Trophoblast cell (in vitro differentiated cells and primary cell): ENCODE measurements at regions not wholly inside any gene's neighbourhood (a gene's known extent, or its start where the extent isn't known, plus 50 kb on each side); places are given as distances from the start of the nearest gene placed in this dataset.
A peak's percentile ranks its signal among the peaks of the same experiment; 100 is the strongest.

Source experiments
- DNase-seq, 2 donors: peaks; one replicate each; pipeline ENCODE4 v3.0.0-alpha.2; 2016
- H2AFZ ChIP-seq: 2 replicates; pipeline ENCODE4 v1.6.1; 2013; ENCODE audit warnings: low read length, moderate library complexity, mild to moderate bottlenecking; ENCODE audit not compliant: insufficient read depth, poor library complexity
- H2AK5ac ChIP-seq: 2 replicates; pipeline ENCODE4 v1.6.1; 2013; ENCODE audit warnings: mild to moderate bottlenecking, low read length
- H2BK120ac ChIP-seq: 2 replicates; pipeline ENCODE4 v1.6.1; 2013; ENCODE audit warnings: low read length, mild to moderate bottlenecking, moderate library complexity; ENCODE audit not compliant: insufficient read depth, poor library complexity
- H2BK12ac ChIP-seq: 2 replicates; pipeline ENCODE4 v1.6.1; 2013; ENCODE audit warnings: mild to moderate bottlenecking, low read length, moderate library complexity
- H2BK5ac ChIP-seq: 2 replicates; pipeline ENCODE4 v1.6.1; 2013; ENCODE audit warnings: low read length, low read depth, moderate library complexity, mild to moderate bottlenecking; ENCODE audit not compliant: poor library complexity
- H3K14ac ChIP-seq: 2 replicates; pipeline ENCODE4 v1.6.1; 2013; ENCODE audit warnings: mild to moderate bottlenecking, low read length
- H3K18ac ChIP-seq: 2 replicates; pipeline ENCODE4 v1.6.1; 2013; ENCODE audit warnings: mild to moderate bottlenecking, low read length
- H3K23ac ChIP-seq: 2 replicates; pipeline ENCODE4 v1.6.1; 2013; ENCODE audit warnings: low read length
- H3K27ac ChIP-seq: 2 replicates; pipeline ENCODE4 v1.5.1; 2013; ENCODE audit warnings: low read depth, mild to moderate bottlenecking, inconsistent platforms, low read length, moderate library complexity
- H3K27me3 ChIP-seq: 2 replicates; pipeline ENCODE4 v1.6.1; 2013; ENCODE audit warnings: inconsistent platforms, mild to moderate bottlenecking, low read length, moderate library complexity; ENCODE audit not compliant: insufficient read depth
- H3K36me3 ChIP-seq, 2 experiments: 1 replicate in 1 of 2; 2 replicates in 1 of 2; pipeline ENCODE4 v1.6.1; 2013; ENCODE audit warnings: low read length in 2 of 2, mild to moderate bottlenecking in 2 of 2, moderate library complexity in 1 of 2; ENCODE audit not compliant: insufficient read depth in 2 of 2, control insufficient read depth in 1 of 2
- H3K4ac ChIP-seq: 2 replicates; pipeline ENCODE4 v1.6.1; 2013; ENCODE audit warnings: low read depth, mild to moderate bottlenecking, low read length, moderate library complexity
- H3K4me1 ChIP-seq, 2 experiments: 1 replicate in 1 of 2; 2 replicates in 1 of 2; pipeline ENCODE4 v1.6.1; 2013; ENCODE audit warnings: low read length in 2 of 2, mild to moderate bottlenecking in 2 of 2, moderate library complexity in 1 of 2; ENCODE audit not compliant: insufficient read depth in 2 of 2, control insufficient read depth in 1 of 2
- H3K4me2 ChIP-seq: 2 replicates; pipeline ENCODE4 v1.6.1; 2013; ENCODE audit warnings: inconsistent platforms, mild to moderate bottlenecking, low read length, moderate library complexity
- H3K4me3 ChIP-seq: 2 replicates; pipeline ENCODE4 v1.5.1; 2013; ENCODE audit warnings: mild to moderate bottlenecking, low read depth, low read length, inconsistent platforms
- H3K79me1 ChIP-seq: one replicate; pipeline ENCODE4 v1.6.1; 2013; ENCODE audit warnings: low read length
- H3K79me2 ChIP-seq: 2 replicates; pipeline ENCODE4 v1.6.1; 2013; ENCODE audit warnings: low read length, mild to moderate bottlenecking; ENCODE audit not compliant: control insufficient read depth, insufficient read depth, poor library complexity
- H3K9ac ChIP-seq: 2 replicates; pipeline ENCODE4 v1.6.1; 2013; ENCODE audit warnings: mild to moderate bottlenecking, low read length
- H3K9me3 ChIP-seq: 2 replicates; pipeline ENCODE4 v1.6.1; 2013; ENCODE audit warnings: low read depth, mild to moderate bottlenecking, control low read depth, inconsistent platforms, low read length; ENCODE audit not compliant: insufficient read depth
- H4K12ac ChIP-seq: 2 replicates; pipeline ENCODE4 v1.6.1; 2013; ENCODE audit warnings: low read depth, mild to moderate bottlenecking, low read length, moderate library complexity
- H4K8ac ChIP-seq: 2 replicates; pipeline ENCODE4 v1.6.1; 2013; ENCODE audit warnings: low read depth, mild to moderate bottlenecking, low read length, moderate library complexity
- H4K91ac ChIP-seq: one replicate; pipeline ENCODE4 v1.6.1; 2013; ENCODE audit warnings: low read depth, mild to moderate bottlenecking, low read length, moderate library complexity
- WGBS: extraction: QIAGEN DNeasy Blood & Tissue Kit; methylation state at CpG from one replicate; pipeline ENCODE4 v1.1.7; 2013; ENCODE audit warnings: missing lambda C conversion rate; ENCODE audit not compliant: insufficient read length, insufficient coverage; ENCODE audit errors: extremely low coverage; 5-methylcytosine and 5-hydroxymethylcytosine counted together

DNA sequence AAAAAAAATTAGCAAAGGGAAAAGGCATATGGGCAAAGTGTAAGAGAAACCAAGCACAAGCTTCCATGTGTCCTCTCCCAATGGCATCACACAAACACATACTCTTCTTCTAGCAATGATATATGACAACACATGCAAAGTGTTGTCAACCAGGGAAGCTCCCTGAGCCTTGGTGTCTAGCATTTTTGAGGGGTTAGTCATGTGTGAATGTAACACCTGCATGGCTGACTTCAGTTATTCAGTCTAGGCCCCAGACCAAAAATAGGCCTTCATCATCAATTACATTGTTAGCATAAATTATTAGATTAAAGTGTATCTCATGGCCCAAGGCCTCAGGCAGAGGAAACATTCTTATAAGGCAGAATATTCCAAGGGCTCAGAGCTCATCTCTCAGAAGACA lies 450.0 kb downstream of the TLE1 start:
- H3K27ac ChIP-seq: no peak overlapping the region
- no peaks in the 10 kb centered on the region for H3K79me1 ChIP-seq
- no peaks in the 10 kb centered on the region for H3K36me3 ChIP-seq
- H4K8ac ChIP-seq: no peak overlapping the region
- no peak overlapping the region for H3K23ac ChIP-seq
- no peak overlapping the region for H3K4me3 ChIP-seq
- H3K4me2 ChIP-seq: no peak overlapping the region
- H2BK120ac ChIP-seq: no peak overlapping the region
- no peak overlapping the region for H3K18ac ChIP-seq
- H2AFZ ChIP-seq: no peak overlapping the region
- no peaks in the 10 kb centered on the region for H3K79me2 ChIP-seq
- no peaks in the 10 kb centered on the region for H3K9me3 ChIP-seq
- H3K4ac ChIP-seq: no peak overlapping the region
- no peak overlapping the region for H4K91ac ChIP-seq
- no peak overlapping the region for H2AK5ac ChIP-seq
- no peak overlapping the region for H3K9ac ChIP-seq
- H3K4me1 ChIP-seq: peaks cover 0 to 4% of the 10 kb centered on the region in 2 experiments
- no peak overlapping the region for H3K14ac ChIP-seq
- H4K12ac ChIP-seq: no peak overlapping the region
- H3K27me3 ChIP-seq: no peaks in the 10 kb centered on the region
- H2BK12ac ChIP-seq: no peak overlapping the region
- peak in 1 of 2 donors; percentile 48 for DNase-seq
- no peak overlapping the region for H2BK5ac ChIP-seq

GRCh38 chr9:81237565-81238231 lies 451.6 kb downstream of the TLE1 start:
- Histone ChIP-seq H4K8ac (no peak overlapping the region), H3K18ac (no peak overlapping the region), H2AK5ac (no peak overlapping the region), H4K91ac (no peak overlapping the region), H3K23ac (no peak overlapping the region), H3K79me1 (no peaks in the 10 kb centered on the region), H3K27me3 (no peaks in the 10 kb centered on the region), H3K14ac (no peak overlapping the region), H3K36me3 (no peaks in the 10 kb centered on the region), H3K9ac (no peak overlapping the region), H3K9me3 (no peaks in the 10 kb centered on the region), H3K4ac (no peak overlapping the region), H2BK5ac (no peak overlapping the region), H3K4me3 (no peak overlapping the region), H3K27ac (no peak overlapping the region), H2BK12ac (no peak overlapping the region), H3K4me2 (no peak overlapping the region), H2BK120ac (no peak overlapping the region), H4K12ac (no peak overlapping the region), H2AFZ (no peak overlapping the region), H3K4me1 (peaks cover 0 to 2% of the 10 kb centered on the region in 2 experiments), H3K79me2 (no peaks in the 10 kb centered on the region)
- no peak for DNase-seq
- no CpG with 5 or more reads among the region's 3 CpGs for WGBS

- H3K79me1 ChIP-seq: no peaks in the 10 kb centered on the region
- H2BK5ac ChIP-seq: no peak overlapping the region
- peaks cover 0 to 2% of the 10 kb centered on the region in 2 experiments for H3K4me1 ChIP-seq
- H2AK5ac ChIP-seq: no peak overlapping the region
- H3K9ac ChIP-seq: no peak overlapping the region
- no peak overlapping the region for H3K27ac ChIP-seq
- H3K79me2 ChIP-seq: no peaks in the 10 kb centered on the region
- no peak overlapping the region for H3K23ac ChIP-seq
- no peak overlapping the region for H2AFZ ChIP-seq
- no peak overlapping the region for H3K14ac ChIP-seq
- no peak overlapping the region for H2BK12ac ChIP-seq
- no peak overlapping the region for H4K8ac ChIP-seq
- H4K12ac ChIP-seq: no peak overlapping the region
- H3K4ac ChIP-seq: no peak overlapping the region
- H4K91ac ChIP-seq: no peak overlapping the region
- no peaks in the 10 kb centered on the region for H3K36me3 ChIP-seq
- no peaks in the 10 kb centered on the region for H3K27me3 ChIP-seq
- no peak overlapping the region for H3K4me3 ChIP-seq
- DNase-seq: no peak
- WGBS: no CpG with 5 or more reads among the region's 6 CpGs
- no peak overlapping the region for H3K18ac ChIP-seq
- no peak overlapping the region for H3K4me2 ChIP-seq
- H3K9me3 ChIP-seq: no peaks in the 10 kb centered on the region
- no peak overlapping the region for H2BK120ac ChIP-seq
Observed at GRCh38 chr9:81234924-81235610, 454.3 kb downstream of the TLE1 start.

DNA sequence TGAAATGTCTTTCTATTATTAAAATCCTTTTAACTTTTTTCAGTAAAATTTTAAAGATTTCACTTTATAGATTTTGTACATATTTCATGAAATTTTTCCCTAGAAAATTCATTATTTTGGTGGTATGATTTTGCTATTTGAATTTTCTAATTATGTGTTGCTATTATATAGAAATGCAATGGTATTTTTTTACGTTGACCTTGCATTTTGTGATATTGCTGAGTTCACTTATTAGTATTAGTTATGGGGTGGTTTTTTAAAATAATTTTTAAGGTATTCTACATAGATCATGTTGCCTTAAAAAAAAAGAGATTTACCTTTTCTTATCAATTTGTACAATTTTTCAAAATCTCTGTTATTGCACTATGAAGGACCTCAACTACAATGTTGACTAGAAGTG lies 458.3 kb downstream of the TLE1 start:
- H3K9ac ChIP-seq: no peak overlapping the region
- H3K4me2 ChIP-seq: no peak overlapping the region
- peaks cover 0 to 2% of the 10 kb centered on the region in 2 experiments for H3K4me1 ChIP-seq
- H3K79me2 ChIP-seq: no peaks in the 10 kb centered on the region
- no peak overlapping the region for H4K12ac ChIP-seq
- no CpG with 5 or more reads among the region's 1 CpG for WGBS
- H3K9me3 ChIP-seq: no peaks in the 10 kb centered on the region
- H2AK5ac ChIP-seq: no peak overlapping the region
- H4K8ac ChIP-seq: no peak overlapping the region
- no peak overlapping the region for H2BK120ac ChIP-seq
- no peak overlapping the region for H2AFZ ChIP-seq
- H2BK12ac ChIP-seq: no peak overlapping the region
- no peak overlapping the region for H3K23ac ChIP-seq
- no peak overlapping the region for H3K4me3 ChIP-seq
- H2BK5ac ChIP-seq: no peak overlapping the region
- no peak for DNase-seq
- no peak overlapping the region for H3K4ac ChIP-seq
- H4K91ac ChIP-seq: no peak overlapping the region
- no peak overlapping the region for H3K18ac ChIP-seq
- no peak overlapping the region for H3K27ac ChIP-seq
- H3K36me3 ChIP-seq: no peaks in the 10 kb centered on the region
- H3K27me3 ChIP-seq: no peaks in the 10 kb centered on the region
- no peaks in the 10 kb centered on the region for H3K79me1 ChIP-seq
- H3K14ac ChIP-seq: no peak overlapping the region
